Testis (tissue), 2 donors: ENCODE measurements at regions not wholly inside any gene's neighbourhood (a gene's known extent, or its start where the extent isn't known, plus 50 kb on each side); places are given as distances from the start of the nearest gene placed in this dataset.

Experiments used
- DNase-seq: peaks from one replicate; pipeline ENCODE4 v3.0.0-alpha.2; 2019
- H3K27ac ChIP-seq, 2 donors: fragments of 200-600 bp; sonication (generic); one replicate each; pipeline ENCODE4 v1.5.1; 2019
- H3K27me3 ChIP-seq: fragments of 200-600 bp; sonication (generic); one replicate; pipeline ENCODE4 v1.5.1; 2019
- H3K36me3 ChIP-seq: fragments of 200-600 bp; sonication (generic); one replicate; pipeline ENCODE4 v1.5.1; 2017; ENCODE audit warnings: low read depth; ENCODE audit errors: missing control alignments
- H3K4me1 ChIP-seq: fragments of 200-600 bp; sonication (generic); one replicate; pipeline ENCODE4 v1.5.1; 2019
- H3K4me3 ChIP-seq, 2 donors: fragments of 200-600 bp; sonication (generic); one replicate each; pipeline ENCODE4 v1.5.1; 2017 to 2019
- H3K9me3 ChIP-seq: fragments of 200-600 bp; sonication (generic); one replicate; pipeline ENCODE4 v1.5.1; 2017
- CTCF ChIP-seq, 3 experiments: fragments of 450-650 bp in 2 of 3; fragments of 200-600 bp in 1 of 3; sonication (generic) in 1 of 3; IDR thresholded peaks; one replicate each; pipeline ENCODE4 v1.5.1; 2016 to 2019; ENCODE audit warnings: antibody characterized with exemption in 3 of 3, mild to moderate bottlenecking in 2 of 3, moderate library complexity in 1 of 3
- POLR2A ChIP-seq: fragments of 450-650 bp; IDR thresholded peaks from one replicate; pipeline ENCODE4 v1.6.1; 2017; ENCODE audit warnings: antibody characterized with exemption, mild to moderate bottlenecking, moderate library complexity
- WGBS, 2 donors: methylation state at CpG; one replicate each; pipeline ENCODE4 v1.1.5; 2018; 5-methylcytosine and 5-hydroxymethylcytosine counted together
- intact Hi-C: fragments of 100-400 bp; cut with DNase I; formaldehyde crosslinking; loops from one replicate; pipeline ENCODE4 v1.15.1; 2023; ENCODE audit warnings: low total_unique reads

GRCh38 chr6:15781333-15781732 lies 118.5 kb upstream of the DTNBP1 start:
- Histone ChIP-seq H3K4me1 (no peaks in the 10 kb centered on the region), H3K27ac (no peak overlapping the region), H3K4me3 (no peak overlapping the region), H3K9me3 (no peaks in the 10 kb centered on the region), H3K36me3 (no peaks in the 10 kb centered on the region), H3K27me3 (no peaks in the 10 kb centered on the region)
- no peak for DNase-seq
- 90 to 91% methylated on average over 3 of the region's 3 CpGs for WGBS, 2 donors
- no peak for TF ChIP-seq POLR2A
- no peak for TF ChIP-seq CTCF (IDR thresholded peaks at IDR 0.05)
- intact Hi-C loops = no loop called here

- 48 to 50% methylated on average over 2 of the region's 2 CpGs for WGBS, 2 donors
- H3K27ac ChIP-seq = no peak overlapping the region
- H3K27me3 ChIP-seq = no peaks in the 10 kb centered on the region
- no peaks in the 10 kb centered on the region for H3K4me1 ChIP-seq
- TF ChIP-seq CTCF (IDR thresholded peaks at IDR 0.05) (no peak), POLR2A (no peak)
- no peak overlapping the region for H3K4me3 ChIP-seq
- H3K9me3 ChIP-seq = no peaks in the 10 kb centered on the region
- intact Hi-C loops = no loop called here
- no peaks in the 10 kb centered on the region for H3K36me3 ChIP-seq
- no peak for DNase-seq
Measured at GRCh38 chr6:15780437-15780836, 117.6 kb upstream of the DTNBP1 start.

GRCh38 chr6:15779726-15780125 lies 116.9 kb upstream of the DTNBP1 start:
- Histone ChIP-seq H3K9me3 (no peaks in the 10 kb centered on the region), H3K27ac (no peak overlapping the region), H3K36me3 (no peaks in the 10 kb centered on the region), H3K4me1 (no peaks in the 10 kb centered on the region), H3K4me3 (no peak overlapping the region), H3K27me3 (no peaks in the 10 kb centered on the region)
- 69 to 76% methylated on average over 3 of the region's 3 CpGs for WGBS, 2 donors
- no peak for DNase-seq
- intact Hi-C loops = no loop called here
- no peak for TF ChIP-seq POLR2A
- TF ChIP-seq CTCF (IDR thresholded peaks at IDR 0.05) = no peak

GRCh38 chr6:15776458-15776980 lies 113.7 kb upstream of the DTNBP1 start:
- no peaks in the 10 kb centered on the region for H3K9me3 ChIP-seq

More at GRCh38 chr6:15776458-15776980, 113.7 kb upstream of the DTNBP1 start:
- Histone ChIP-seq H3K27ac (no peak overlapping the region), H3K4me1 (no peaks in the 10 kb centered on the region), H3K27me3 (no peaks in the 10 kb centered on the region), H3K36me3 (no peaks in the 10 kb centered on the region), H3K4me3 (no peak overlapping the region)
- TF ChIP-seq CTCF (IDR thresholded peaks at IDR 0.05) (no peak), POLR2A (no peak)
- DNase-seq = no peak
- intact Hi-C loops = no loop called here
- 89 to 92% methylated on average over 2 of the region's 2 CpGs for WGBS, 2 donors
